ENCODE measurements at regions not wholly inside any gene's neighbourhood (a gene's known extent, or its start where the extent isn't known, plus 50 kb on each side); places are given as distances from the start of the nearest gene placed in this dataset.

DNA sequence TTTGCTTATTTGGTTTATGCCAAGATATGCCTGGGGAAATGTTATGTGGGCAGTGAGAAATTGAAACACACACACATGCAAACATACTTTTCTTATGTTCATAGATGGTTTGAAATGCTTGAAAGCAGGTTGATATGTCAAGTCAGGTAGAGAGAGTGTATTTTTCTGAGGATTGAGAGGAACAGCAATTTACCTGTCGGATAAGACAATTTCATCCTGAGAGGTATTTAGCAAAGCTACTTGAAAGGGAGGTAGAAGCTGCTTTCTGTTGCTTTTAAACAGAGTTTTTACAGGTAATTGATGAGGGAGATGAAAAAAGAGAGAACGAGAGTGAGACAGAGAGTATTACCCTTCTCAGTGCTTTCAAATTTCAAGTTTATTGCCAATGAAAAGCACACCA is 854.3 kb downstream of the CDH8 start:
- TF ChIP-seq, protein P1, sequence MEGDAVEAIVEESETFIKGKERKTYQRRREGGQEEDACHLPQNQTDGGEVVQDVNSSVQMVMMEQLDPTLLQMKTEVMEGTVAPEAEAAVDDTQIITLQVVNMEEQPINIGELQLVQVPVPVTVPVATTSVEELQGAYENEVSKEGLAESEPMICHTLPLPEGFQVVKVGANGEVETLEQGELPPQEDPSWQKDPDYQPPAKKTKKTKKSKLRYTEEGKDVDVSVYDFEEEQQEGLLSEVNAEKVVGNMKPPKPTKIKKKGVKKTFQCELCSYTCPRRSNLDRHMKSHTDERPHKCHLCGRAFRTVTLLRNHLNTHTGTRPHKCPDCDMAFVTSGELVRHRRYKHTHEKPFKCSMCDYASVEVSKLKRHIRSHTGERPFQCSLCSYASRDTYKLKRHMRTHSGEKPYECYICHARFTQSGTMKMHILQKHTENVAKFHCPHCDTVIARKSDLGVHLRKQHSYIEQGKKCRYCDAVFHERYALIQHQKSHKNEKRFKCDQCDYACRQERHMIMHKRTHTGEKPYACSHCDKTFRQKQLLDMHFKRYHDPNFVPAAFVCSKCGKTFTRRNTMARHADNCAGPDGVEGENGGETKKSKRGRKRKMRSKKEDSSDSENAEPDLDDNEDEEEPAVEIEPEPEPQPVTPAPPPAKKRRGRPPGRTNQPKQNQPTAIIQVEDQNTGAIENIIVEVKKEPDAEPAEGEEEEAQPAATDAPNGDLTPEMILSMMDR (conservative IDR thresholded peaks at IDR 0.05; ENCODE audit: low read depth in 2 of 2): no peak
- no peak for TF ChIP-seq EZH2 (IDR thresholded peaks at IDR 0.05; ENCODE audit: low read depth, unreplicated experiment)
- TF ChIP-seq EZH2phosphoT487 (IDR thresholded peaks at IDR 0.05; ENCODE audit: unreplicated experiment): no peak
- TF ChIP-seq, protein P2, sequence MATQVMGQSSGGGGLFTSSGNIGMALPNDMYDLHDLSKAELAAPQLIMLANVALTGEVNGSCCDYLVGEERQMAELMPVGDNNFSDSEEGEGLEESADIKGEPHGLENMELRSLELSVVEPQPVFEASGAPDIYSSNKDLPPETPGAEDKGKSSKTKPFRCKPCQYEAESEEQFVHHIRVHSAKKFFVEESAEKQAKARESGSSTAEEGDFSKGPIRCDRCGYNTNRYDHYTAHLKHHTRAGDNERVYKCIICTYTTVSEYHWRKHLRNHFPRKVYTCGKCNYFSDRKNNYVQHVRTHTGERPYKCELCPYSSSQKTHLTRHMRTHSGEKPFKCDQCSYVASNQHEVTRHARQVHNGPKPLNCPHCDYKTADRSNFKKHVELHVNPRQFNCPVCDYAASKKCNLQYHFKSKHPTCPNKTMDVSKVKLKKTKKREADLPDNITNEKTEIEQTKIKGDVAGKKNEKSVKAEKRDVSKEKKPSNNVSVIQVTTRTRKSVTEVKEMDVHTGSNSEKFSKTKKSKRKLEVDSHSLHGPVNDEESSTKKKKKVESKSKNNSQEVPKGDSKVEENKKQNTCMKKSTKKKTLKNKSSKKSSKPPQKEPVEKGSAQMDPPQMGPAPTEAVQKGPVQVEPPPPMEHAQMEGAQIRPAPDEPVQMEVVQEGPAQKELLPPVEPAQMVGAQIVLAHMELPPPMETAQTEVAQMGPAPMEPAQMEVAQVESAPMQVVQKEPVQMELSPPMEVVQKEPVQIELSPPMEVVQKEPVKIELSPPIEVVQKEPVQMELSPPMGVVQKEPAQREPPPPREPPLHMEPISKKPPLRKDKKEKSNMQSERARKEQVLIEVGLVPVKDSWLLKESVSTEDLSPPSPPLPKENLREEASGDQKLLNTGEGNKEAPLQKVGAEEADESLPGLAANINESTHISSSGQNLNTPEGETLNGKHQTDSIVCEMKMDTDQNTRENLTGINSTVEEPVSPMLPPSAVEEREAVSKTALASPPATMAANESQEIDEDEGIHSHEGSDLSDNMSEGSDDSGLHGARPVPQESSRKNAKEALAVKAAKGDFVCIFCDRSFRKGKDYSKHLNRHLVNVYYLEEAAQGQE (IDR thresholded peaks at IDR 0.05; ENCODE audit: unreplicated experiment): no peak
- TF ChIP-seq JUNB (IDR thresholded peaks at IDR 0.05; ENCODE audit: unreplicated experiment): no peak
- TF ChIP-seq POLR2AphosphoS5 (IDR thresholded peaks at IDR 0.05; ENCODE audit: low read depth): no peak
- no peak for TF ChIP-seq CREB1 (CRISPR knock-in tag; IDR thresholded peaks at IDR 0.05; ENCODE audit: low read depth)
- no peak for TF ChIP-seq STAT1 (IDR thresholded peaks at IDR 0.05; ENCODE audit: unreplicated experiment)
- TF ChIP-seq, protein P3, sequence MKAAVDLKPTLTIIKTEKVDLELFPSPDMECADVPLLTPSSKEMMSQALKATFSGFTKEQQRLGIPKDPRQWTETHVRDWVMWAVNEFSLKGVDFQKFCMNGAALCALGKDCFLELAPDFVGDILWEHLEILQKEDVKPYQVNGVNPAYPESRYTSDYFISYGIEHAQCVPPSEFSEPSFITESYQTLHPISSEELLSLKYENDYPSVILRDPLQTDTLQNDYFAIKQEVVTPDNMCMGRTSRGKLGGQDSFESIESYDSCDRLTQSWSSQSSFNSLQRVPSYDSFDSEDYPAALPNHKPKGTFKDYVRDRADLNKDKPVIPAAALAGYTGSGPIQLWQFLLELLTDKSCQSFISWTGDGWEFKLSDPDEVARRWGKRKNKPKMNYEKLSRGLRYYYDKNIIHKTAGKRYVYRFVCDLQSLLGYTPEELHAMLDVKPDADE (IDR thresholded peaks at IDR 0.05): no peak
- TF ChIP-seq, protein P4, sequence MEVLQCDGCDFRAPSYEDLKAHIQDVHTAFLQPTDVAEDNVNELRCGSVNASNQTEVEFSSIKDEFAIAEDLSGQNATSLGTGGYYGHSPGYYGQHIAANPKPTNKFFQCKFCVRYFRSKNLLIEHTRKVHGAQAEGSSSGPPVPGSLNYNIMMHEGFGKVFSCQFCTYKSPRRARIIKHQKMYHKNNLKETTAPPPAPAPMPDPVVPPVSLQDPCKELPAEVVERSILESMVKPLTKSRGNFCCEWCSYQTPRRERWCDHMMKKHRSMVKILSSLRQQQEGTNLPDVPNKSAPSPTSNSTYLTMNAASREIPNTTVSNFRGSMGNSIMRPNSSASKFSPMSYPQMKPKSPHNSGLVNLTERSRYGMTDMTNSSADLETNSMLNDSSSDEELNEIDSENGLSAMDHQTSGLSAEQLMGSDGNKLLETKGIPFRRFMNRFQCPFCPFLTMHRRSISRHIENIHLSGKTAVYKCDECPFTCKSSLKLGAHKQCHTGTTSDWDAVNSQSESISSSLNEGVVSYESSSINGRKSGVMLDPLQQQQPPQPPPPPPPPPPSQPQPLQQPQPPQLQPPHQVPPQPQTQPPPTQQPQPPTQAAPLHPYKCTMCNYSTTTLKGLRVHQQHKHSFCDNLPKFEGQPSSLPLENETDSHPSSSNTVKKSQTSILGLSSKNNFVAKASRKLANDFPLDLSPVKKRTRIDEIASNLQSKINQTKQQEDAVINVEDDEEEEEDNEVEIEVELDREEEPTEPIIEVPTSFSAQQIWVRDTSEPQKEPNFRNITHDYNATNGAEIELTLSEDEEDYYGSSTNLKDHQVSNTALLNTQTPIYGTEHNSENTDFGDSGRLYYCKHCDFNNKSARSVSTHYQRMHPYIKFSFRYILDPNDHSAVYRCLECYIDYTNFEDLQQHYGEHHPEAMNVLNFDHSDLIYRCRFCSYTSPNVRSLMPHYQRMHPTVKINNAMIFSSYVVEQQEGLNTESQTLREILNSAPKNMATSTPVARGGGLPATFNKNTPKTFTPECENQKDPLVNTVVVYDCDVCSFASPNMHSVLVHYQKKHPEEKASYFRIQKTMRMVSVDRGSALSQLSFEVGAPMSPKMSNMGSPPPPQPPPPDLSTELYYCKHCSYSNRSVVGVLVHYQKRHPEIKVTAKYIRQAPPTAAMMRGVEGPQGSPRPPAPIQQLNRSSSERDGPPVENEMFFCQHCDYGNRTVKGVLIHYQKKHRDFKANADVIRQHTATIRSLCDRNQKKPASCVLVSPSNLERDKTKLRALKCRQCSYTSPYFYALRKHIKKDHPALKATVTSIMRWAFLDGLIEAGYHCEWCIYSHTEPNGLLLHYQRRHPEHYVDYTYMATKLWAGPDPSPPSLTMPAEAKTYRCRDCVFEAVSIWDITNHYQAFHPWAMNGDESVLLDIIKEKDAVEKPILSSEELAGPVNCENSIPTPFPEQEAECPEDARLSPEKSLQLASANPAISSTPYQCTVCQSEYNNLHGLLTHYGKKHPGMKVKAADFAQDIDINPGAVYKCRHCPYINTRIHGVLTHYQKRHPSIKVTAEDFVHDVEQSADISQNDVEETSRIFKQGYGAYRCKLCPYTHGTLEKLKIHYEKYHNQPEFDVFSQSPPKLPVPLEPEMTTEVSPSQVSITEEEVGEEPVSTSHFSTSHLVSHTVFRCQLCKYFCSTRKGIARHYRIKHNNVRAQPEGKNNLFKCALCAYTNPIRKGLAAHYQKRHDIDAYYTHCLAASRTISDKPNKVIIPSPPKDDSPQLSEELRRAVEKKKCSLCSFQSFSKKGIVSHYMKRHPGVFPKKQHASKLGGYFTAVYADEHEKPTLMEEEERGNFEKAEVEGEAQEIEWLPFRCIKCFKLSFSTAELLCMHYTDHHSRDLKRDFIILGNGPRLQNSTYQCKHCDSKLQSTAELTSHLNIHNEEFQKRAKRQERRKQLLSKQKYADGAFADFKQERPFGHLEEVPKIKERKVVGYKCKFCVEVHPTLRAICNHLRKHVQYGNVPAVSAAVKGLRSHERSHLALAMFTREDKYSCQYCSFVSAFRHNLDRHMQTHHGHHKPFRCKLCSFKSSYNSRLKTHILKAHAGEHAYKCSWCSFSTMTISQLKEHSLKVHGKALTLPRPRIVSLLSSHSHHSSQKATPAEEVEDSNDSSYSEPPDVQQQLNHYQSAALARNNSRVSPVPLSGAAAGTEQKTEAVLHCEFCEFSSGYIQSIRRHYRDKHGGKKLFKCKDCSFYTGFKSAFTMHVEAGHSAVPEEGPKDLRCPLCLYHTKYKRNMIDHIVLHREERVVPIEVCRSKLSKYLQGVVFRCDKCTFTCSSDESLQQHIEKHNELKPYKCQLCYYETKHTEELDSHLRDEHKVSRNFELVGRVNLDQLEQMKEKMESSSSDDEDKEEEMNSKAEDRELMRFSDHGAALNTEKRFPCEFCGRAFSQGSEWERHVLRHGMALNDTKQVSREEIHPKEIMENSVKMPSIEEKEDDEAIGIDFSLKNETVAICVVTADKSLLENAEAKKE (CRISPR knock-in tag; IDR thresholded peaks at IDR 0.05): no peak
